Cerebellar cortex (tissue), 1 donor: ENCODE measurements at regions not wholly inside any gene's neighbourhood (a gene's known extent, or its start where the extent isn't known, plus 50 kb on each side); places are given as distances from the start of the nearest gene placed in this dataset.

Experiments used
- DNase-seq: peaks from one replicate; pipeline ENCODE4 v3.0.0-alpha.2; 2015; ENCODE audit warnings: low spot score

DNA sequence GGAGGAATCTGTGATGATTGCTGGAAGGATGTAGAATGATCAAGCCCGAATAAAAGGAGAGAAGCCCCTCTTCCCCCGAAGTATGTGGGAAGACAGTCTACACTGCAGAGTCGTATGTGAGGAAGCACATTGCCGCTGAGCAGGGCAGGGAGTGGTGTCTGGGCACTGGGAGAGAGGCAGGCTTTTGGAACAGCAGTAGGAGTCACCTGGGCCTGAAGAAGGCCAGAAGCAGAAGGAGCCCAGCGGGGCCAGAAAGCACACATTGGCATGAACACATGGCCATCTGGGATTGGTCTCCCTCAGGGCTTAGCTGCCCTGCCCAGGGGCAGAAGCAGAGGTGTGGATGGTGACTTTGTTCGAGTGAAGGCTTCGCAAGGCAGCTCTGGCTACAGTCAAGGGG is 162.8 kb downstream of the ERCC6L2 start:
- DNase-seq = peak; percentile 39

DNA sequence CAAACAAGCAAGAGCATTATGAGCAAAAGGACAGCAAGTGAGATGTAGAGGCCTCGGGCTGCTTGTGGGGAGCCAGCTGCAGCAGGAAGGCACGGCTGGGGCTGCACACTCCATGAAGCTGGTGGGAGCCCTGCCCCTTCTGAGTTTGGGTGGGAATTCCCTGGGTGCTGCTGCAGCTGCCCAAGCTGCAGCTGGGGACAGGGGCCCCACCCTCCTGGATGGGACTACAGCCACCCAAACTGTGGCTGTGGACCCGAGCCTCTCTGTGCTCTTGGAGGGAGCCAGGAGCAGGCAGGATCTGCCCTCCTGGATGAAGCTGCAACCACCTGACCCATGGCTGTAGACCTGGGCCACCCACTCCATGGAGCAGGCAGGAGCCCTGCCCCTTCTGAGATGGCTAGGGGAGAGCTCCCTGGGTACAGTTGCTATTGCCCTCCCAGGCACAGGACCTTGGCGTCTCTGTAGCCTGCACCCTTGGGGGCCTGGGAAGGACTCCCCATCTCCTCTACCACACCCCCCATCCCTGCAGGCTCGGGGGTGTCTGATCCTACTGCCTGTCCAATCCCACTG is 159.1 kb downstream of the ERCC6L2 start:
- DNase-seq = no peak

DNA sequence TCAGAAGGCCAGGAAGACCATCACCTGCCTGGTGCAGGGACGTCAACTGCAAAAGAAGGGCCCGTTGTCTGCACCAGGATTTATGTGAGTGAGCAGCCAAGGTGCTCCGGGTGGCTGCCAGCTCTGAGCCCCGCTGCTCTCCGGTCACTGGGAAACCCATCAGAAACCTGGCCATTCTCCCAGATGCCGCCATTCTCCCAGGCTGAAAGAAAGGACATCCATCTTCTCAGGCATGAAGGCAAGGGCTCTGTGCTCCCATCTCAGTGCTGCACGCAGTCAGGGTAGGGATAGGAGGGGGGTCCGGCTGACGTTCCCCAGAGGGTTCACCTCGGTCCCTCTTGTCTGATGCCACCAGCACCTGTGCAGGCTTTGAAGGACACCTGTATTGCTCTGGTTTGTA is 158.4 kb downstream of the ERCC6L2 start:
- DNase-seq = peak; percentile 69

DNA sequence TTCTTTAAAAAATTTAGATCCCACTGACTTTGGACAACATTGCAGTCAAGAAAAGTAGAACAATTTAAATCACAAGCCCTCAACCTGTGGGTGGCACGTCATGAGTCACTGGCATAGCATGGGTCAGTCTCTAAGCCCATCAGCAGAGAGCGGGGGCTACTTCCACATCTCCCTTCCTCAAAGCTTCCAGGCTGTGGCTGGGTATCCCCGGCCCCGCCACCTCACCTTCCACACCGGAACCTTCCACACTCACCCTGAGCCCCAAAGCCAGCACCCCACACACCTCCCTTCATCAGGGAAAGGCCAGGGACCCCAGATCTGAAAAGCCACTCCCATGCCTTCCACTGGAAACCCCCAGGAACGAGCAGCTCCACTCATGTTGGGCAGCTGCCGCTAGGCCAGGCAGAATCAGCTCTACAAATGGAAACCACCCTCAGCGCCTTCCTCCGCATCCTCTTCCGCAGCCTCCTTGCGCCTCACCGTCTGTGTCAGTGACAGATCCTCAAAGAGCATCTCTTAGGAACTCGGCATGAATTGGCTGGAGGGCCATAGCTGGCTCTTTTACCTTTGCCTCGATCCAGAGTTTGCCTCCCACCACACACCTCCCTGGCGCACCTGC is 156.5 kb downstream of the ERCC6L2 start:
- no peak for DNase-seq

DNA sequence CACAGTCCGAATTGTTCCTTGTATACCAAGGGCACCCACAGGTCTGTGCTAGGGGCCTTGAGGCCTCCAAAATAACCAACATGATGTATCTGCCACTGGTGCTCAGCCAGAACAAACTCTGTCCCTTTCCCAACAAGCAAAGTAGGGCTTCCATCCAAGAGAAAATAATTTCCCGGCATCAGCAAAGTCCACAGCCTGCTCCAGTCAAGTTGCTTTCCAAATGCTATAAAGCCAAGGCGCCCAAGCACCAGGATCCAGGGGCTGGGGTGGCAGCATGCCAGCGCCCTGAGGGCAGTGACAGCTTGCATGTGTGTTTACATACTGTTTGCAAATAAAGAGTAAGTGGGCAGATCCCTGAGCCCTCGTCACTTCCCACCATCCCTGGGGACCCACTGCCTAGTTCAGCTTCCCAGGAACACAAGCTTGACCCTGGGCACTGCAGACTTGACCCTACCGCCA is 155.9 kb downstream of the ERCC6L2 start:
- peak; percentile 86 for DNase-seq

GRCh38 chr9:96029722-96030530 is 154.4 kb downstream of the ERCC6L2 start:
- no peak for DNase-seq

GRCh38 chr9:96027251-96028131 is 152.0 kb downstream of the ERCC6L2 start:
- DNase-seq = no peak

- no peak for DNase-seq
These were observed 151.2 kb downstream of the ERCC6L2 start for GRCh38 chr9:96026655-96027213.

DNA sequence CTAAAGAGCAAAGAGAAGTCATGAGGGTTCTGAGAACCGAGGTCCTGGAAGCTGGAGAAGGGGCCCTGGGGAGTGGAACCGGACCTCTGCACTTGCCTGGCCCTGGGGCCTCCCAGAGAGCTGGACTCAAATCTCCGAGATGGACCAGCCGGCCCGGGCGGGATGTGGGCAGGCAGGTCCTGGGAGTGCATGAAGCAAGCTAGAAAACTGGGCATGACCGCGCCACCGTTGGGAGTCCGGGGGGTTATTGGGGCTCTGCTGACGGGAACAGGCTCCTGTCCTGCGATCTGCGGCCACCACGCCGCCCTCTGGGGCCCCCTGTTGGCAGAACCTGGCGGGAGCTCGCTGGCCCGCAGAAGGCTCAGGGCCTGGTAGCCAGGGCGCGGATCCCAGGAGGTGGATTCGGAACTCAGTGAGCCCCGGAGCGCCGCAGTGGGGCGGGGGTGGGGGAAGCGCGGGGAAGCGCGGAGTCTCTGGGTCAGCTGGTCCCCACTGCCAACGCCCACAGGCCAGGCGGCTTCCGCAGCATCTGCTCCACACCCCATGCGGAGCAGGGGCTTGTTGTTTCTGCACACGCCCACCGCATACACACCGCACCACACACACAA is 150.6 kb downstream of the ERCC6L2 start:
- DNase-seq = no peak

DNA sequence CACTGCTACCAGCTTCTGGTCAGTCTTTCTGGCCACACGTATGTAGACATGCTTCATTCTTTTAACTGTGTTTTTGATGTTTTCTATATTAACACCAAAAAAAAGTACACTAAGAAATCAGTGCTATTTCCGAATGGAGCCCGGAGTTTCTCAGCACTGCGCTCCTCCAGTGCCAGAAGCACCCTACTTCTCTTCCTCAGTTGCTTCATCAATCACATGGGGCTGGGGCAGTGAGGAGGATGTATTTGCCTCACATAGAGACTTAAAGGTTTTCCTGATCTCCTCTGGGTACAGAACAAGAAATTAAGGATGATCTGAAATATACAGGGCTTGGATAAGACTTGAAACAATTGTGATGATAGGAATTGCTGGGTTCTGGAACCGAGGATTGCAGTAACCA is 148.0 kb downstream of the ERCC6L2 start:
- DNase-seq = no peak

DNA sequence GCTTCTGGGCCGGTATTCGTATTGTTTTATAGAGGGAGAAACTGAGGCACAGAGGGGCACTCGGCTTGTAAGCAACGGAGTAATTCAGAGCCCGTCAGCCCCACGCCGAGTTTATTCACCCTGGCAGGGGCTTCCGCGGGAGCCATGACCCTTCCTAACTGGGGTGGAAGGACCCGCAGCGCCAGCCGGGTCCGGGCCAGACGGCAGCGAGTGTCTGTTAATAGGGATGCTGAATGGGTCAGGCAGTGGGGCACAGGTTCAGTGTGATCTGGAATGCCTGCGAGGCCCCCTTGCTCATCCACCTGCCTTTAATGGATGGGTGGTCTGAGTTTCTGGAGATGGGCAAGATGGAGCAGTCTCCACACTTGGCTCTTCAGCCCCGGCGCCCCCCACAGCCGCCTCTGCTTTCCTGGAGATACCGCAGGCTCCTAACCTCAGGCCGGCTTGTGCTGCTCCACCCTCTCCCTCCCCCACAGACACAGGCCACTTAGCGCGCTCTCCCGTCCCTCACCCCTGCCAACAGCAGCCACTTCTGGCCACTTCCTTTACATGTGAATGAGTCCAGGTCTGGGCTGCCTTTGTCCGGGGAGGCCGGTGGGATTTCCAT is 147.1 kb downstream of the ERCC6L2 start:
- DNase-seq = no peak

GRCh38 chr9:96021551-96022444 is 146.3 kb downstream of the ERCC6L2 start:
- DNase-seq = no peak

- no peak for DNase-seq
These were observed 145.5 kb downstream of the ERCC6L2 start for GRCh38 chr9:96020792-96021550.

DNA sequence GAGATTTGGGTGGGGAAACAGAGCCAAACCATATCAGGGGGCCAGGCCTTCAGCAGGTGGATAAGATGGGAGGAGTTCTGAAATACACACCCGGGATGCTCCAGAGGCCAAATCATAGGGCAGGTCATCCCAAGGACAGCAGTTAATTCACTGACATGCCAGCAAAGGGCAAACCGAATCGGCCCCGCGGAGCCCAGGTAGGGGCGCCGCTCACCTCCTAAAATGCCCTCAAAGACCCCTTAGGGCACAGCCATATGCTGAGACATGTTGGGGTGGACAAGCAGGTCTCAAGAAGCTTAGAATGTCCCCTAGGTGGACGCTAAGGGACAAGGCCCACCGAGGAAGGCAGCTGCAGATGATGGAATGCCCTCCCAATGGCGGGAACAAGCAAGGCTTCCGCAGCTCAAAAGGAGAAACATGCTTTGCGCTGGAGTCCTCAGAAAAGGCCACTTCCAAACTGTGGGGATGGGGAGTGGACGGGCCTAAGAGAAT is 144.9 kb downstream of the ERCC6L2 start:
- no peak for DNase-seq
